Endothelial cell of umbilical vein (primary cell): ENCODE measurements at regions not wholly inside any gene's neighbourhood (a gene's known extent, or its start where the extent isn't known, plus 50 kb on each side); places are given as distances from the start of the nearest gene placed in this dataset.

Experiments
- BruUV-seq: library from RNA; stranded (reverse); fragments of 400-500 nt; replicated peaks from 2 replicates; lab custom pipeline; 2021; lab: Mats Ljungman, UMichigan
- CTCF ChIA-PET: fragments of 300-600, 350-600 bp; sonication (Branson Sonifier 250); formaldehyde crosslinking; loops from one replicate; lab custom pipeline; 2021; ENCODE audit warnings: antibody characterized with exemption, inconsistent platforms; lab: Charles Lee
- POLR2A ChIA-PET: fragments of 300-600, 350-600 bp; sonication (Branson Sonifier 250); formaldehyde crosslinking; loops from one replicate; lab custom pipeline; 2021; ENCODE audit warnings: antibody characterized with exemption, inconsistent platforms; lab: Charles Lee
- DNase-seq: peaks from one replicate; pipeline ENCODE4 v3.0.0-alpha.2; 2011; ENCODE audit warnings: low read depth, low spot score
- FAIRE-seq: peaks from 2 replicates; lab custom pipeline; 2011; peaks lifted over from hg19 to GRCh38; lab: Jason Lieb, UNC
- H2AFZ ChIP-seq: 2 replicates; pipeline ENCODE4 v1.6.0; 2012; ENCODE audit warnings: low read depth, low read length, control low read depth, inconsistent platforms
- H3K27ac ChIP-seq: 2 replicates; pipeline ENCODE4 v1.5.1; 2011; ENCODE audit warnings: low read depth, mild to moderate bottlenecking, control low read depth, low read length, moderate library complexity; ENCODE audit not compliant: insufficient read depth
- H3K27me3 ChIP-seq, 2 experiments: 2 replicates each; pipeline versions ENCODE4 v1.6.0 to v1.6.1; 2011; ENCODE audit warnings: low read length in 2 of 2, mixed read lengths in 1 of 2; ENCODE audit not compliant: control insufficient read depth in 2 of 2, insufficient read depth in 2 of 2
- H3K36me3 ChIP-seq, 2 experiments: 2 replicates in 1 of 2; 3 replicates in 1 of 2; pipeline ENCODE4 v1.5.1; 2011; ENCODE audit warnings: low read length in 2 of 2, mild to moderate bottlenecking in 1 of 2, moderate library complexity in 1 of 2; ENCODE audit not compliant: control insufficient read depth in 2 of 2, insufficient read depth in 2 of 2; ENCODE audit errors: extremely low read depth in 1 of 2
- H3K4me1 ChIP-seq: 3 replicates; pipeline ENCODE4 v1.5.1; 2011; ENCODE audit warnings: mild to moderate bottlenecking, low read length; ENCODE audit not compliant: control insufficient read depth, insufficient read depth; ENCODE audit errors: extremely low read depth
- H3K4me2 ChIP-seq: 2 replicates; pipeline ENCODE4 v1.6.1; 2011; ENCODE audit warnings: low read length, control low read depth, mixed read lengths; ENCODE audit not compliant: insufficient read depth
- H3K4me3 ChIP-seq, 3 experiments: fragments of 200-600 bp in 1 of 3; sonication (generic), shearing (Covaris generic) in 1 of 3; replicated peaks in 1 of 3; 2 replicates each; pipeline ENCODE4 v1.5.1; 2011 to 2016; ENCODE audit warnings: control low read depth in 3 of 3, low read length in 3 of 3, mild to moderate bottlenecking in 2 of 3, inconsistent platforms in 1 of 3, low read depth in 1 of 3, moderate library complexity in 1 of 3; ENCODE audit not compliant: insufficient read depth in 1 of 3
- H3K79me2 ChIP-seq: 2 replicates; pipeline ENCODE4 v1.6.0; 2012; ENCODE audit warnings: low read length, inconsistent platforms; ENCODE audit not compliant: control insufficient read depth, insufficient read depth
- H3K9ac ChIP-seq: replicated peaks from 2 replicates; pipeline ENCODE3; 2011; ENCODE audit warnings: low read length, control low read depth; ENCODE audit not compliant: insufficient read depth; ENCODE audit errors: extremely low read depth
- H3K9me1 ChIP-seq: replicated peaks from 3 replicates; pipeline ENCODE4 v1.6.0; 2011; ENCODE audit warnings: mild to moderate bottlenecking, low read length; ENCODE audit not compliant: control insufficient read depth, insufficient read depth; ENCODE audit errors: extremely low read depth
- H3K9me3 ChIP-seq: replicated peaks from 2 replicates; pipeline ENCODE4 v1.5.1; 2012; ENCODE audit warnings: low read length, inconsistent platforms; ENCODE audit not compliant: control insufficient read depth, insufficient read depth
- H4K20me1 ChIP-seq: replicated peaks from 2 replicates; pipeline ENCODE3; 2011; ENCODE audit warnings: mild to moderate bottlenecking, low read length; ENCODE audit not compliant: control insufficient read depth, insufficient read depth; ENCODE audit errors: extremely low read depth
- EZH2 ChIP-seq: IDR thresholded peaks from 2 replicates; pipeline ENCODE4 v1.6.1; 2012; ENCODE audit warnings: borderline replicate concordance, low read depth, mild to moderate bottlenecking, moderate library complexity, low read length, inconsistent platforms; ENCODE audit not compliant: severe bottlenecking
- FOS ChIP-seq: IDR thresholded peaks from 2 replicates; pipeline ENCODE4 v1.6.1; 2011; ENCODE audit warnings: mild to moderate bottlenecking, low read length, moderate library complexity, borderline replicate concordance; ENCODE audit not compliant: insufficient read depth
- GATA2 ChIP-seq: IDR thresholded peaks from 2 replicates; pipeline ENCODE4 v1.7.0; 2011; ENCODE audit warnings: low read depth, mild to moderate bottlenecking, moderate library complexity, mixed read lengths, low read length; ENCODE audit not compliant: insufficient read length, insufficient read depth
- JUN ChIP-seq: IDR thresholded peaks from 2 replicates; pipeline ENCODE4 v1.6.1; 2011; ENCODE audit warnings: borderline replicate concordance, low read depth; ENCODE audit not compliant: insufficient read length, insufficient read depth
- MYC ChIP-seq: IDR thresholded peaks from one replicate; pipeline ENCODE4 v1.6.1; 2011; ENCODE audit warnings: mild to moderate bottlenecking, low read depth, low read length
- POLR2A ChIP-seq: IDR thresholded peaks from 2 replicates; pipeline ENCODE4 v1.6.1; 2012; ENCODE audit warnings: low read depth, mild to moderate bottlenecking, control low read depth, low read length
- POLR2AphosphoS5 ChIP-seq: IDR thresholded peaks from 2 replicates; pipeline ENCODE4 v1.6.1; 2012; ENCODE audit warnings: low read depth, mild to moderate bottlenecking, control low read depth, low read length, moderate library complexity; ENCODE audit not compliant: insufficient read depth
- dilution Hi-C: fragments of 300-500 bp; cut with MboI; formaldehyde crosslinking; loops from one replicate; pipeline ENCODE4 v1.15.0; 2019; ENCODE audit warnings: low sequenced_read_pairs; ENCODE audit not compliant: extremely low pct_ligation_motif_present
- intact Hi-C: fragments of 100-400 bp; cut with micrococcal nuclease; formaldehyde crosslinking; loops from one replicate; pipeline ENCODE4 v1.10.0; 2022
- TF ChIP-seq, protein P1 (sequence below), 2 donors: IDR thresholded peaks; 1 replicate in 1 of 2; 2 replicates in 1 of 2; pipeline ENCODE4 v1.5.1; 2011; ENCODE audit warnings: low read length in 2 of 2, mild to moderate bottlenecking in 2 of 2, moderate library complexity in 2 of 2, control low read depth in 1 of 2, inconsistent platforms in 1 of 2, low read depth in 1 of 2; ENCODE audit not compliant: insufficient read depth in 1 of 2; ENCODE audit errors: extremely low read depth in 1 of 2
- TF ChIP-seq, protein P2 (sequence below): IDR thresholded peaks from 2 replicates; pipeline ENCODE4 v1.6.1; 2011; ENCODE audit not compliant: insufficient read depth, insufficient read length

DNA sequence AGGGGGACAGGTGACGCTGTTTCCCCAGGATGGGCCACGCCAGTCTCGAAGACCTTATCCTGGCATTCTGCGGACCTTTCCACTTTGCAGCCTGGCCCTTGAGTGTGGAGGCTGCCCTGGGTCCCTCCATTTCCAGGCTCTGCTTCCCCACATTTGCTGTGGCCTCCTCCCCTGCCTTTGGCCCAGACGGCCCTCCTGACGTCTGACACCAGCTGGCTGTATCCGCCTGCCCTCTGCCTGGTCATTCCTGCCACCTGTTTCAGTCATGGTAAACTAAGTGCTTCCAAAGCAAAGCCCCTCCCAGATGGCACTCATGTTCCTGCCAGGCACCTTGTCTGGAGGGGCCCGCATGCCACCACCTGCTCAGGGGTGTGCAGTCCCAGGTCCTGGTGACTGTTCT is 95.1 kb downstream of the ASB1 start:
- ChIA-PET POLR2A (no interaction called here), CTCF (no interaction called here)
- FAIRE-seq (no peak), DNase-seq (no peak)
- TF ChIP-seq GATA2 = no peak
- TF ChIP-seq FOS = no peak
- TF ChIP-seq POLR2A = no peak
- TF ChIP-seq, protein P1, sequence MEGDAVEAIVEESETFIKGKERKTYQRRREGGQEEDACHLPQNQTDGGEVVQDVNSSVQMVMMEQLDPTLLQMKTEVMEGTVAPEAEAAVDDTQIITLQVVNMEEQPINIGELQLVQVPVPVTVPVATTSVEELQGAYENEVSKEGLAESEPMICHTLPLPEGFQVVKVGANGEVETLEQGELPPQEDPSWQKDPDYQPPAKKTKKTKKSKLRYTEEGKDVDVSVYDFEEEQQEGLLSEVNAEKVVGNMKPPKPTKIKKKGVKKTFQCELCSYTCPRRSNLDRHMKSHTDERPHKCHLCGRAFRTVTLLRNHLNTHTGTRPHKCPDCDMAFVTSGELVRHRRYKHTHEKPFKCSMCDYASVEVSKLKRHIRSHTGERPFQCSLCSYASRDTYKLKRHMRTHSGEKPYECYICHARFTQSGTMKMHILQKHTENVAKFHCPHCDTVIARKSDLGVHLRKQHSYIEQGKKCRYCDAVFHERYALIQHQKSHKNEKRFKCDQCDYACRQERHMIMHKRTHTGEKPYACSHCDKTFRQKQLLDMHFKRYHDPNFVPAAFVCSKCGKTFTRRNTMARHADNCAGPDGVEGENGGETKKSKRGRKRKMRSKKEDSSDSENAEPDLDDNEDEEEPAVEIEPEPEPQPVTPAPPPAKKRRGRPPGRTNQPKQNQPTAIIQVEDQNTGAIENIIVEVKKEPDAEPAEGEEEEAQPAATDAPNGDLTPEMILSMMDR (IDR thresholded peaks at IDR 0.05; ENCODE audit: extremely low read depth in 1 of 2, insufficient read depth in 1 of 2, low read depth in 1 of 2, low read length in 2 of 2) = no peak
- TF ChIP-seq POLR2AphosphoS5 = no peak
- TF ChIP-seq, protein P2, sequence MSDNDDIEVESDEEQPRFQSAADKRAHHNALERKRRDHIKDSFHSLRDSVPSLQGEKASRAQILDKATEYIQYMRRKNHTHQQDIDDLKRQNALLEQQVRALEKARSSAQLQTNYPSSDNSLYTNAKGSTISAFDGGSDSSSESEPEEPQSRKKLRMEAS = no peak
- TF ChIP-seq EZH2 = no peak
- TF ChIP-seq JUN = no peak
- TF ChIP-seq MYC = no peak
- Histone ChIP-seq H3K9me3 (no peaks in the 10 kb centered on the region), H3K4me2 (no peak overlapping the region), H3K9me1 (no peaks in the 10 kb centered on the region), H3K4me1 (no peaks in the 10 kb centered on the region), H3K36me3 (no peaks in the 10 kb centered on the region), H3K79me2 (no peaks in the 10 kb centered on the region), H3K4me3 (no peak overlapping the region), H2AFZ (no peak overlapping the region), H3K27me3 (no peaks in the 10 kb centered on the region), H3K27ac (no peak overlapping the region), H4K20me1 (no peaks in the 10 kb centered on the region), H3K9ac (no peak overlapping the region)
- intact Hi-C loops (no loop called here), dilution Hi-C loops (no loop called here)
- no TSS peak for BruUV-seq
